Muscle layer of colon (tissue), 2 donors: ENCODE measurements at regions not wholly inside any gene's neighbourhood (a gene's known extent, or its start where the extent isn't known, plus 50 kb on each side); places are given as distances from the start of the nearest gene placed in this dataset.

Experiments used
- H3K27ac ChIP-seq: one replicate; pipeline ENCODE4 v1.7.0; 2013; ENCODE audit warnings: low read depth, mild to moderate bottlenecking, low read length, moderate library complexity
- H3K27me3 ChIP-seq, 2 donors: one replicate each; pipeline ENCODE4 v1.7.0; 2013; ENCODE audit warnings: low read length in 2 of 2, mild to moderate bottlenecking in 2 of 2; ENCODE audit not compliant: insufficient read depth in 2 of 2, control insufficient read depth in 1 of 2
- H3K36me3 ChIP-seq: one replicate; pipeline ENCODE4 v1.7.0; 2013; ENCODE audit warnings: mild to moderate bottlenecking, low read length; ENCODE audit not compliant: insufficient read depth
- H3K4me1 ChIP-seq: one replicate; pipeline ENCODE4 v1.7.0; 2013; ENCODE audit warnings: mild to moderate bottlenecking, low read length; ENCODE audit not compliant: insufficient read depth
- H3K4me3 ChIP-seq, 2 donors: one replicate each; pipeline ENCODE4 v1.7.0; 2013; ENCODE audit warnings: low read length in 2 of 2, low read depth in 1 of 2, mild to moderate bottlenecking in 1 of 2, moderate library complexity in 1 of 2
- H3K9ac ChIP-seq: one replicate; pipeline ENCODE4 v1.7.0; 2013; ENCODE audit warnings: low read length
- H3K9me3 ChIP-seq: one replicate; pipeline ENCODE4 v1.7.0; 2013; ENCODE audit warnings: mild to moderate bottlenecking, low read length
- donor health status: abdominal sarcoma.
- donor health status: Adenocarcinoma of cecum.

DNA sequence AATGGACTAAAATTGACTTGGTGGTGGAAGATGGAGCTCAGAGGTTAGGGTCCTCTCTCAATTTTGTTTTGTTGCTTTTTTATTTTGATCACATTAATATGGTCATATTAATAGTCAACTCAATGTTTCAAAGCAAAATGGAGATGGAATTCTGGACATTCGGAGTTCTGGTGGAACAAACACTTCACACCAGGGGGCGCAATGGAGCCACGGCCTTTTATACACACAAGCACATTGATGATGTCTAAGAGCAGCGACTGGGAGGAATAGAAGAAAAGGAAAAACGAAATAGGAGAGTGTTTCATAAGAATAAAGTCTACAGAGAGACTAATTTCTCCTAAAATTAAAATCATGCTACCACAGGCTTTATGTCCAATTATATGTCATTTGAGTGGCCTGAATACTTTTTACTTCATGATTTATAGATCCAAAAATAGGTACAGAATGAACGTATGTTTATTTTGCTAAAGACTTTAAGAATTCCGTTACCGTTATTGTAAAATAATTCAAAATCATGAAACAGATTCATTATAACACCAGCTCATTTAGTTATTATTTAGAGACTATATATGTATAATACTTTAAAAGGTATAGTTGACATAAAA lies 197.6 kb upstream of the SASH1 start:
- H3K27ac ChIP-seq = no peak overlapping the region
- H3K4me1 ChIP-seq = no peaks in the 10 kb centered on the region
- no peak overlapping the region for H3K4me3 ChIP-seq
- no peaks in the 10 kb centered on the region for H3K9me3 ChIP-seq
- H3K9ac ChIP-seq = no peak overlapping the region
- no peaks in the 10 kb centered on the region for H3K36me3 ChIP-seq
- no peaks in the 10 kb centered on the region for H3K27me3 ChIP-seq

DNA sequence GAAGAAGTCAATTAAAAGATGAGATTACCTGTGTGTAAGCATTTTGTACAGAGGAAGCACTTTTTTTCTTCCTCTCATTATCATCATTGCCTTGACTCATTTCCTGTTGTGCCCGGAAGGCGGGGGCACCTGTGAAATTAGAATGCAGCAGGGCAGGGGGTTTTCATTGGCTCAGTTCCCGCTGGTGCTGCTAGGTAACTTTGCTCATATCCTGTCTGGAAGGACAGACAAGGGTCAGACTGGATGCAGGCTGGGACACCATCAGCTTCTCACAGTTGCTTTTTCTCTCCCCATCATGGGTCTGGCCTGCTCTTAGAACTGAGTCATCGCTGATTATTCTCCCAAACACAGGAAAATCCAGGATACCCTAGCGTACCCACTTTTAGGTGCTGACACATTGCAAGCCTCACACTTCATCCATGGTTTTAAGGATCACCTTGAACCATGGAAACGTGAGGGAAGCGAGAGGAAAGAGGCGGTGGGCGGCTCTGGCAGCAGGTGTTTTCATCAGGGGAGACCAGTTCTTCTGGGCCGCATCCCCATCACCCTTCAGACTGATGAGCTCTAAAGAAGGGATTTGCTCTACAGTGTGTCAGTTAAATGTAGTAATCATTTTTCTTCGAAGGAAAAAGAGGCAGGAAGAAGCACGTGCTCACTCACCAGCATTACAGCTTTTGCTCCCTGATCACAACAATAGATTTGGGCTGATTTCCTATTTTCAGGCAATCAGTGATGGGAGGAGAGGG lies 195.7 kb upstream of the SASH1 start:
- Histone ChIP-seq H3K9me3 (no peaks in the 10 kb centered on the region), H3K9ac (no peak overlapping the region), H3K36me3 (no peaks in the 10 kb centered on the region), H3K4me1 (no peaks in the 10 kb centered on the region), H3K4me3 (no peak overlapping the region), H3K27ac (no peak overlapping the region), H3K27me3 (no peaks in the 10 kb centered on the region)

DNA sequence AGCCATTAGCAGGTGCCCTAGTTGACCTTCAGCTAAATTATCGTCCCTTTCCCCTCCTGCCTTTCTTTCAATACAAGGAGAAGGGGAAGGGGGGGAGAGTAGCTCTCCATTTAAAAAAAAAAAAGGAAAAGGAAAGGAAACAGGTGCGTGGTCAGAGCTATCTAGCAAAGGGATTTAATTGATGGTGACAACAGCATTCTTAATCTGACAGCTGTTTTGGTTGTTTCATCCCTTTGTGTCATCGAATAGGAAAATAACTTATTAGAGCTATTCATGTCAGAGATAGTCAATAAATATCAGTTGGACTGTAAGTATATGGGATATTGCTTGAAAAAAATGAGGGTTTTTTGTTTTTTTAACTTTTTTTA lies 195.2 kb upstream of the SASH1 start:
- H3K4me1 ChIP-seq = no peaks in the 10 kb centered on the region
- no peak overlapping the region for H3K4me3 ChIP-seq
- no peak overlapping the region for H3K27ac ChIP-seq
- no peaks in the 10 kb centered on the region for H3K36me3 ChIP-seq
- no peaks in the 10 kb centered on the region for H3K27me3 ChIP-seq
- no peaks in the 10 kb centered on the region for H3K9me3 ChIP-seq
- no peak overlapping the region for H3K9ac ChIP-seq

DNA sequence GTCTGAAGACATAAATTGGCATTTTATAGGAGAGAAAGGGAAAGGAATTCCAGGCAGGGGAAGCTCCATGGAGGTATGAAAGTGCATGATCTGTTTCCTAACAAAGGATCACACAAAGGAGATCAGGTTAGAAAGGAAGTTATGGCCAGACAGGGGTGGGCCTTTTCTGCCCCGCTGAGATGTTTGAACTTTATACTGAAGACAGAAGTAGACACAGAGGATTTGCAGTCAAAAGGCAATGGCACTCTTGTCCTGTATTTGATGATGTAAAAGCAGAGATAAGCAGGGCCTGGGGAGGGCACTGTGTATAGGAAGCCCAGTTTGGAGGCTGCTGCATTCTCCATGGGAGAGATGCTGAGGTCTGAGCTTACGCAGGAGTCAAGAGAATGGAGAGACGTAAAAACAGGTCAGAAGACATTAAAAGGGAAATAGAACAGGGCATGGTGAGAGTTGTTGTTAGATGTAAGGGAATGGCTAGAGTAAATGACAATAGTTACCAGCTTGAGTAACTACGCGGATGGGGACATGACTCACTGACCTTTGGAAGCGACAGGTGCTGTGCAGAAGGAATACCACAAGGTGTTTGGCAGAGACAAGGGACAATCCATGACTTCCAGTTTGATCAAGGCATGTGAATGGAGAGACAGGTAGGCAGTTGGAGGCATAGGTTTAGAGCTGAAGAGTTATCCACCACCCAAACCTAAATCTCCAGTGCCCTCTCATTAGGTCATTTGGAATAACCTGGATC lies 190.6 kb upstream of the SASH1 start:
- no peak overlapping the region for H3K27ac ChIP-seq
- no peak overlapping the region for H3K4me3 ChIP-seq
- H3K9me3 ChIP-seq = no peaks in the 10 kb centered on the region
- H3K27me3 ChIP-seq = no peaks in the 10 kb centered on the region
- no peaks in the 10 kb centered on the region for H3K4me1 ChIP-seq
- H3K36me3 ChIP-seq = no peaks in the 10 kb centered on the region
- H3K9ac ChIP-seq = no peak overlapping the region

DNA sequence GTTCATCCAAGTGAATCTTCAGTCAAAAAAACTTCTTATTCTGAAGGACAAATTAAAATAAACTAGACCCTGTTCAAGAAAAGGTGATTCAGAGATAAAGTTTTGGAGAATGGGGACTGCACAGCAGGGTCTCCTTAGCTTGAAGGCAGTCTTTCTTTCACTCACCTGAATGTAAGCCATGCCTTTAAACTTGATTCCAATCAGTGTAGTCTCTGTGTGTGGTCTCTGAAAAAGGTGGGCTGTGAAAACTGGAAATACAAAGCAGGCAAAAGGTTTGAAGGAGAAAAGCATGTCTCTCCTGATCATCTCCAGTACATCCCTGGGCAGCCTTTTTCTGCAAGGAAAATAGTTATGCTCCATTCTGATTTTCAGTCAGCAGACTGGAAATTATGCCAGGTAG lies 188.0 kb upstream of the SASH1 start:
- H3K9me3 ChIP-seq = no peaks in the 10 kb centered on the region
- H3K4me1 ChIP-seq = no peaks in the 10 kb centered on the region
- H3K9ac ChIP-seq = no peak overlapping the region
- no peaks in the 10 kb centered on the region for H3K36me3 ChIP-seq
- H3K4me3 ChIP-seq = no peak overlapping the region
- no peaks in the 10 kb centered on the region for H3K27me3 ChIP-seq
- H3K27ac ChIP-seq = no peak overlapping the region

DNA sequence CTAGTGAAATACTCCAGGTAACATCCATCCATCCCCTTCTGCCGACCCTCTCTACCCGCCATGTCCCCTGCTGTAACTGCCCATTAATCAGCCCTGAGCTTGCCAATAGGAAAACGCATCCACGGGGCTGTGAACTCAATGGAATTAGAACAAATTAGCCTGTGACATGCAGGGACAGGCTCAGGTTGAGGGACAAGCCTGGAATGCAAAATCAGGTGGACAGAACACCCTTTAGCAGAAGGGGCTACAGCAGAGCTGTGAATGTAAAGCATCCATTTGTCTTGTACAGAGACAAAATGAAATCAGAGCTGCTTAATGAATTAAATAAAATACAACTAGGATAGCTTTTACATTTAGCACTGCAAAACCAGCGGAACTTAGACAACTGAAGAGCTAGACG lies 187.3 kb upstream of the SASH1 start:
- H3K36me3 ChIP-seq = no peaks in the 10 kb centered on the region
- no peaks in the 10 kb centered on the region for H3K9me3 ChIP-seq
- no peak overlapping the region for H3K4me3 ChIP-seq
- no peak overlapping the region for H3K9ac ChIP-seq
- H3K4me1 ChIP-seq = no peaks in the 10 kb centered on the region
- H3K27me3 ChIP-seq = no peaks in the 10 kb centered on the region
- H3K27ac ChIP-seq = no peak overlapping the region

DNA sequence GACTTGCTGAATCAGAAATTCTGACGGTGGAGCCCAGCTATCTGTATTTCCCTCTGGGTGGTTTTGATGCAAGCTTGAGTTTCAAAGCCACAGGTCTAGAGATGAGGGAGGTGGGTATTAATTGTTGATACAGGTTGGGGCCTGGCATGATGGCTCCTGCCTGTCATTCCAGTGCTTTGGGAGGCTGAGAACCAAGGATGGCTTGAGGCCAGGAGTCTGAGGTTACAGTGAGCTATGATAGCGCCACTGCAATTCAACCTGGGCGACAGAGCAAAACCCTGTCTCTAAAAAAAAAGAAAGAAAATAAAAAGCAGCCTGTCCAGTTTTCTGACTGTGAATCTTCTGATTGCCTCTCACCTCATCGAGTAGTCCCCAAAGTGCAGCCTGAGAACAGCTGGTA lies 184.8 kb upstream of the SASH1 start:
- Histone ChIP-seq H3K9ac (no peak overlapping the region), H3K4me1 (no peaks in the 10 kb centered on the region), H3K9me3 (no peaks in the 10 kb centered on the region), H3K4me3 (no peak overlapping the region), H3K27ac (no peak overlapping the region), H3K36me3 (no peaks in the 10 kb centered on the region), H3K27me3 (no peaks in the 10 kb centered on the region)

DNA sequence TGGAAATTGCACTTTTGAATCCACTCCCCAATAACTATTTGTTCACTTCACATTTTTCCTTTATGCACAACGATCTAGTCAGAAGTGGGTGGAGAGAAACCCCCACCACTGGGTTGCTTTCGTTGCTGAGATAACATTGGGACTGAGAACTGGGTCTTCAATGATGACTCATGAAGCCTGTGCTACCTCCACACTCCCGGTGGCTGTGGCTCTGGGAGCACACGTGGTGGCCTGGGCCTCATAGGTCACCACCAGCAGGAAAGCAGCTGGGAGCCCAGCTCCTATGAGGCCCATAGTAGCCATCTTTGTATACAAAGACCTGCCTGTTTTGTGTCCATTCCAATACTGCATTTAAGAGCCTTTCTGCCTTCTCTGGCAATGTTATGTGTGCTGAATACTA lies 178.0 kb upstream of the SASH1 start:
- H3K4me3 ChIP-seq = no peak overlapping the region
- no peak overlapping the region for H3K9ac ChIP-seq
- H3K27ac ChIP-seq = no peak overlapping the region
- no peaks in the 10 kb centered on the region for H3K36me3 ChIP-seq
- no peaks in the 10 kb centered on the region for H3K9me3 ChIP-seq
- H3K4me1 ChIP-seq = no peaks in the 10 kb centered on the region
- H3K27me3 ChIP-seq = no peaks in the 10 kb centered on the region

DNA sequence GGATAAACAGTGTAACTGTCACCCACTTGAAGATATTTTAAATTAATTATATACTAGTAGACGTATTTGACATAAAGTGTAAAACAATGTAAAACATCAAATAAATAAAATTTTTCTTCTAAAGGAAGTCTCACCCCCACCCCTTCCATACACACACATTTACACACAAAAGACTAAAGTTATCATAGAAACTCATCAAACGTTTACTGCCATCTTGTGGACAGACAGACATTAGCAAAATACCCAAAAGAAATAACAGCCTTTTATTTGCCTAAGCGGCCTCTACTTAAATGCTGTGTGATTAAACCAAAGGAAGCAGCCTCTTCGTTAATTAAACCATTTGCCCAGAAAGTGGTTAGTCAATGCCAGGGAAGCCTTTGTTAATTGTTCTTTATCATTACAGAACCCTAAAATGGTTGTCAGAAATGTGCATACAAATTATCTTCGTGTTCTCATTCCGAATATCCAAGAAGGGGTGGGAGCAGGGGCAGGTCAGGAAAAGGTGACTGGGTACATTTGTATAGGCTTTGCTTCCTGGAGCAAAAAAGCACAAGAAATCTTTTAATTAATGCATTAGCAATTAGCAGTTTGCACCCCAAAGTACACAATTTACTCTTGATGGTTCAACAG lies 176.2 kb upstream of the SASH1 start:
- Histone ChIP-seq H3K4me3 (no peak overlapping the region), H3K27me3 (no peaks in the 10 kb centered on the region), H3K27ac (no peak overlapping the region), H3K9ac (no peak overlapping the region), H3K9me3 (no peaks in the 10 kb centered on the region), H3K36me3 (no peaks in the 10 kb centered on the region), H3K4me1 (no peaks in the 10 kb centered on the region)

DNA sequence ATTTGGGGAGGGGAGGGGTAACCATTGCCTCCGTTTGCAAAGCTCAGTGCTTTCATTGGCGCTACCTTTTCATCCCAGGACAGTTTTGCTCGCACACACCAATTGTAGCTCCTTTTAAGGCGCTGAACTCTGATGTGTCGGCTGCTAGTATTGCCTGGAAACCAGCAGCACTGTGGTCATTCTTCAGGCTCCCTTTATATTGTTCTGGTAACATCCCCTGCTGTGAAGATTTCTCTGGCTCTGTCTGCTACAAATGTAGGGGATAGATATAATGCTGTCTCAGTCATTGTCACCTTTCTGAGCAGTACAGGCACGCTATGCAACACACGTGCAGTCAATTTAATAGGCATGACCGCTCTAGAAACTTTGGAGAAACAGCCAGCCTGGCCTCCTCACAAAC lies 172.9 kb upstream of the SASH1 start:
- H3K36me3 ChIP-seq = no peaks in the 10 kb centered on the region
- no peak overlapping the region for H3K27ac ChIP-seq

DNA sequence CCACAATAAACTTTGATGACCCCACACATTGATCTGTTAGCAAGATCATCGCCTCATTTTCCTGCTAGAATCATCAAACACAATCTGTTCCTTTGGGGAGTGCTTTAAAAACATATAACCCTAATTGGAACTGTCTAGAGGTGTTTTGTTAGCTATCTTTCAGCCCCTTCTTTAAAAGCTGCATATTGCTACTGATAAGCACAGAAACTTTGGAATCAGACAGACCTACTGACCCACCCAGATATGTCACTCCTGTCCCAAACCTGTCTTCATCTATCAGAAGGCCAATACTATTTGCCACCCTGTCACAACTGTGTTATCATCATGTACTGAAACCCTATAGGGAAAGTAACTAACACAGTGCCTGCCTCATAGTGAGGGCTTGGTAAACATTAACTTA lies 172.4 kb upstream of the SASH1 start:
- no peak overlapping the region for H3K27ac ChIP-seq
- H3K27me3 ChIP-seq = no peaks in the 10 kb centered on the region
- no peak overlapping the region for H3K4me3 ChIP-seq
- H3K9ac ChIP-seq = no peak overlapping the region
- no peaks in the 10 kb centered on the region for H3K9me3 ChIP-seq
- no peaks in the 10 kb centered on the region for H3K4me1 ChIP-seq
- H3K36me3 ChIP-seq = no peaks in the 10 kb centered on the region

More for the DNA sequence above, 172.9 kb upstream of the SASH1 start:
- no peaks in the 10 kb centered on the region for H3K9me3 ChIP-seq
- no peak overlapping the region for H3K9ac ChIP-seq
- no peaks in the 10 kb centered on the region for H3K27me3 ChIP-seq
- no peaks in the 10 kb centered on the region for H3K4me1 ChIP-seq
- H3K4me3 ChIP-seq = no peak overlapping the region
